HL-60 (cell line): ENCODE measurements at regions not wholly inside any gene's neighbourhood (a gene's known extent, or its start where the extent isn't known, plus 50 kb on each side); places are given as distances from the start of the nearest gene placed in this dataset.
"Not testable (repeated sequence)": the region's sequence is repeated elsewhere in the genome, so short reads cannot be mapped to it uniquely, and the experiment has no call there.

Experiments
- DNase-seq, 2 experiments: peaks; one replicate each; pipeline ENCODE4 v3.0.0-alpha.2; 2010 to 2020; ENCODE audit warnings: low read depth in 1 of 2, low spot score in 1 of 2
- H3K27ac ChIP-seq: fragments of 250-450 bp; sonication (Bioruptor Pico); replicated peaks from 2 replicates; pipeline ENCODE4 v1.5.1; 2020; ENCODE audit warnings: mild to moderate bottlenecking, moderate library complexity
- H3K27me3 ChIP-seq: fragments of 250-450 bp; sonication (Bioruptor Pico); 2 replicates; pipeline ENCODE4 v1.5.1; 2021; ENCODE audit warnings: mild to moderate bottlenecking, moderate library complexity; ENCODE audit not compliant: insufficient read depth, poor library complexity, severe bottlenecking
- H3K4me3 ChIP-seq: replicated peaks from 2 replicates; pipeline ENCODE4 v1.5.1; 2011; ENCODE audit warnings: mild to moderate bottlenecking, control low read depth, low read length; ENCODE audit not compliant: insufficient read depth
- CTCF ChIP-seq: IDR thresholded peaks from one replicate; pipeline ENCODE4 v1.5.1; 2011; ENCODE audit warnings: low read length, control low read depth, inconsistent platforms; ENCODE audit not compliant: insufficient read depth
- GABPA ChIP-seq: IDR thresholded peaks from 2 replicates; pipeline ENCODE4 v1.6.1; 2012; ENCODE audit warnings: low read depth
- POLR2AphosphoS5 ChIP-seq: IDR thresholded peaks from 2 replicates; pipeline ENCODE4 v1.6.1; 2012; ENCODE audit warnings: low read depth
- REST ChIP-seq: IDR thresholded peaks from 2 replicates; pipeline ENCODE4 v1.6.1; 2012; ENCODE audit warnings: low read depth; ENCODE audit not compliant: insufficient replicate concordance
- SPI1 ChIP-seq: IDR thresholded peaks from 2 replicates; pipeline ENCODE4 v1.6.1; 2012; ENCODE audit warnings: low read depth, mild to moderate bottlenecking, borderline replicate concordance

DNA sequence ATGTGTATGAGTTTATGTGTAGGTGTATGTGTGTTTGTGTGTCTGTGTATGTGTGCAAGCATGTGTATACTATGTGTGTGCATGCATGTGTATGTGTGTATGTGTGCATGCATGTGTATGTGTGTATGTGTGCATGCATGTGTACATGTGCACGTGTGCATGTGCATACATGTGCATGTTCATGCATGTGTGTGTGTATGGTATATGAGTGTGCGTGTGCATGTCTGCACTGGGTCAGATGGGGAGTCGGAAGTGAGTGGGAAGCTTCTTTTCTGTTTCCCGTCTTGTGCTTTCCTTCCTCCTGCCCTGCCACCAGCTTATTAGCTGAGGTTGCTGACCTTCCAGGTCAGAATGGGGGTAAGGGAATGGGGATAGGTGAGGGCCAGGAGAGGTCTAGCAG, 174.7 kb downstream of the MAP2K4 start:
- TF ChIP-seq CTCF, result no peak
- no peak for TF ChIP-seq SPI1
- TF ChIP-seq REST, result no peak
- no peak for TF ChIP-seq POLR2AphosphoS5
- TF ChIP-seq GABPA, result no peak
- Histone ChIP-seq H3K27ac (no peak overlapping the region), H3K4me3 (no peak overlapping the region), H3K27me3 (no peaks in the 10 kb centered on the region)
- no peak for DNase-seq

- Histone ChIP-seq H3K27me3 (no peaks in the 10 kb centered on the region), H3K4me3 (no peak overlapping the region), H3K27ac (no peak overlapping the region)
- no peak for TF ChIP-seq SPI1
- no peak for TF ChIP-seq CTCF
- no peak for TF ChIP-seq GABPA
- TF ChIP-seq REST, result no peak
- TF ChIP-seq POLR2AphosphoS5, result no peak
- DNase-seq, result no peak
Measured at GRCh38 chr17:12201294-12201880, 180.7 kb downstream of the MAP2K4 start.

- H3K27me3 ChIP-seq, result no peaks in the 10 kb centered on the region
- TF ChIP-seq CTCF, result no peak
- TF ChIP-seq REST, result no peak
- TF ChIP-seq SPI1, result no peak
- DNase-seq, result no peak
- H3K4me3 ChIP-seq, result no peak overlapping the region
- H3K27ac ChIP-seq, result no peak overlapping the region
Measured at GRCh38 chr17:12209632-12210191, 189.0 kb downstream of the MAP2K4 start.

- DNase-seq, H3K27ac ChIP-seq, H3K27me3 ChIP-seq, H3K4me3 ChIP-seq: not testable (repeated sequence)
Measured at GRCh38 chr17:12220714-12221439, 200.2 kb downstream of the MAP2K4 start.
